ENCODE measurements at regions not wholly inside any gene's neighbourhood (a gene's known extent, or its start where the extent isn't known, plus 50 kb on each side); places are given as distances from the start of the nearest gene placed in this dataset.

DNA sequence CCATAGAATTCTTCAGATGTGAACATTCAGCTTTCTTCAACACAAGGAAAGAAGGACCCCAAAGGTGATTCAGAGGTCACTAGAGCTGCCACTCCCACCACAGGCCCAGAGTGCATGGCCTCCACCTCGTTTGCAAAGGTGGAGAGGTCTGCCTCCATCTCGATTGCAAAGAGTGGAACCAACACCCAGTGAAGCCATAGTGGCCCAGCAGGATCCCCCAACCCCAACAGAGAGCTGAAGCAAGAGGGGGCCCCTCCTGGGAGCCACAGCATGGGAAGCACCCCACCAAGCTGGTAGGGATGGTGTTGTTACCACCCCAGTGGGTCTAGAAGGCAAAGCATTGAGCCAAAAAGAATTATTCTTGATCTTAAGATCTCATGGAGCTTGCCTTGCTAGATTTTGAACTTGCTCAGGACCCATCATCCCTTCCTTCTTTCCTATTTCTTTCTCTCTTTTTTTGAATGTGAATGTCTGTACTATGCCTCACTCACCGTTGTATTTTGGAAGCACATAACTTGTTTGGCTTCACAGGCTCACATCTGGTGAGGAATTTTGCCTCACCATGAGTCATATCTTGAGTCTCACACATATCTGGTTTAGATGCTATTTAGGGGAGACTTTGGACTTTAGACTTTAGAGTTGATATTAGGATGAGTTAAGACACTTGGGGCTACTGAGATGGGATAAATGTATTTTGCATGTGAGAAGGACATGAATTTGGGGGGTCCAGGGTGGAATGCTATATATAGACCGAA, 119.2 kb downstream of the ANKRD60 start:
- TF ChIP-seq POLR2AphosphoS5 (IDR thresholded peaks at IDR 0.05): no peak
- TF ChIP-seq POLR2A (IDR thresholded peaks at IDR 0.05): no peak
- no peak for TF ChIP-seq CTCF (IDR thresholded peaks at IDR 0.05)

Measured in breast epithelium (tissue), 3 donors.